HCT116 (cell line): ENCODE measurements at regions not wholly inside any gene's neighbourhood (a gene's known extent, or its start where the extent isn't known, plus 50 kb on each side); places are given as distances from the start of the nearest gene placed in this dataset.

ENCODE experiments used
- ATAC-seq: fragments of 200-7000 bp; cut with Tn5 transposase; 2 replicates; pipeline ENCODE4 v1.9.1; 2020; ENCODE audit warnings: mild to moderate bottlenecking, moderate library complexity
- BruUV-seq: library from RNA; stranded (reverse); fragments of 400-500 nt; replicated peaks from 2 replicates; lab custom pipeline; 2021; lab: Mats Ljungman, UMichigan
- CTCF ChIA-PET: fragments of 300-600 bp; sonication (Branson Sonifier 250); formaldehyde crosslinking; loops from one replicate; lab custom pipeline; 2021; ENCODE audit warnings: antibody characterized with exemption; lab: Charles Lee
- POLR2A ChIA-PET: fragments of 300-600, 350-600 bp; sonication (Branson Sonifier 250); formaldehyde crosslinking; loops from one replicate; lab custom pipeline; 2021; ENCODE audit warnings: antibody characterized with exemption; lab: Charles Lee
- RAD21 ChIA-PET, 2 experiments: fragments of 300-600 bp; sonication (Branson Sonifier 250); formaldehyde crosslinking; loops; one replicate each; lab custom pipeline; 2023; ENCODE audit warnings: low total read pairs in 2 of 2; ENCODE audit not compliant: uncharacterized antibody in 2 of 2, unreplicated experiment in 2 of 2, low non-redundant PET in 1 of 2; lab: Charles Lee
- DNase-seq: peaks from one replicate; pipeline ENCODE4 v3.0.0-alpha.2; 2010; ENCODE audit warnings: low read depth, low spot score
- H2AFZ ChIP-seq: fragments of 200-600 bp; shearing (Covaris generic), sonication (generic); 2 replicates; pipeline ENCODE4 v1.6.1; 2017; ENCODE audit warnings: low read depth, mixed run types, mixed read lengths, antibody characterized with exemption, low read length; ENCODE audit not compliant: poor library complexity, severe bottlenecking
- H3K27ac ChIP-seq: 2 replicates; pipeline ENCODE4 v1.5.1; 2012; ENCODE audit warnings: low read depth, low read length
- H3K27me3 ChIP-seq: fragments of 200-600 bp; sonication (generic); 2 replicates; pipeline ENCODE4 v1.6.1; 2016; ENCODE audit warnings: mixed run types, low read length, mixed read lengths; ENCODE audit not compliant: insufficient read depth
- H3K36me3 ChIP-seq, 2 experiments: fragments of 200-500 bp in 1 of 2; fragments of 200-600 bp in 1 of 2; sonication (Bioruptor generic) in 1 of 2; sonication (generic) in 1 of 2; 2 replicates each; pipeline versions ENCODE4 v1.5.1 to v1.6.1; 2014 to 2016; ENCODE audit warnings: low read length in 2 of 2, inconsistent platforms in 1 of 2, mixed read lengths in 1 of 2, mixed run types in 1 of 2; ENCODE audit not compliant: insufficient read depth in 2 of 2, control insufficient read depth in 1 of 2
- H3K4me1 ChIP-seq, 2 experiments: fragments of 200-600 bp in 1 of 2; sonication (generic) in 1 of 2; 2 replicates each; pipeline versions ENCODE4 v1.5.1 to v1.6.1; 2012 to 2017; ENCODE audit warnings: low read length in 2 of 2, inconsistent platforms in 1 of 2, mild to moderate bottlenecking in 1 of 2, mixed read lengths in 1 of 2, mixed run types in 1 of 2, moderate library complexity in 1 of 2; ENCODE audit not compliant: insufficient read depth in 2 of 2, control insufficient read depth in 1 of 2
- H3K4me2 ChIP-seq: fragments of 200-600 bp; sonication (generic); 2 replicates; pipeline ENCODE4 v1.6.1; 2017; ENCODE audit warnings: mixed run types, low read length, mixed read lengths
- H3K4me3 ChIP-seq, 2 experiments: fragments of 200-600 bp in 1 of 2; sonication (generic) in 1 of 2; replicated peaks in 1 of 2; 2 replicates each; pipeline ENCODE4 v1.5.1; 2011 to 2016; ENCODE audit warnings: low read length in 2 of 2, control low read depth in 1 of 2, low read depth in 1 of 2, mild to moderate bottlenecking in 1 of 2, mixed read lengths in 1 of 2, mixed run types in 1 of 2
- H3K79me2 ChIP-seq: fragments of 200-600 bp; sonication (generic); 2 replicates; pipeline ENCODE4 v1.6.1; 2017; ENCODE audit warnings: mild to moderate bottlenecking, mixed run types, low read length, moderate library complexity, mixed read lengths; ENCODE audit not compliant: insufficient read depth
- H3K9ac ChIP-seq: fragments of 200-600 bp; sonication (generic); 2 replicates; pipeline ENCODE4 v1.6.1; 2016; ENCODE audit warnings: low read length, mixed read lengths
- H3K9me2 ChIP-seq: fragments of 200-600 bp; sonication (generic), shearing (Covaris generic); 2 replicates; pipeline ENCODE4 v1.6.1; 2017; ENCODE audit warnings: mixed run types, mild to moderate bottlenecking, moderate library complexity; ENCODE audit not compliant: insufficient read depth
- H3K9me3 ChIP-seq, 2 experiments: fragments of 200-500 bp in 1 of 2; fragments of 200-600 bp in 1 of 2; sonication (Bioruptor generic) in 1 of 2; sonication (generic) in 1 of 2; 2 replicates each; pipeline ENCODE4 v1.6.1; 2014 to 2017; ENCODE audit warnings: low read length in 2 of 2, mixed read lengths in 2 of 2, inconsistent platforms in 1 of 2, low read depth in 1 of 2, mild to moderate bottlenecking in 1 of 2, mixed run types in 1 of 2, moderate library complexity in 1 of 2; ENCODE audit not compliant: control insufficient read depth in 1 of 2, insufficient read depth in 1 of 2
- H4K20me1 ChIP-seq: fragments of 200-600 bp; sonication (generic), shearing (Covaris generic); 2 replicates; pipeline ENCODE4 v1.6.1; 2017; ENCODE audit warnings: mixed run types, mild to moderate bottlenecking, moderate library complexity; ENCODE audit not compliant: insufficient read depth
- CEBPB ChIP-seq: IDR thresholded peaks from 2 replicates; pipeline ENCODE4 v1.6.1; 2012; ENCODE audit warnings: low read depth
- EGR1 ChIP-seq: IDR thresholded peaks from 2 replicates; pipeline ENCODE4 v1.6.1; 2012; ENCODE audit warnings: low read depth
- ELF1 ChIP-seq: IDR thresholded peaks from 2 replicates; pipeline ENCODE4 v1.6.1; 2012; ENCODE audit warnings: low read depth, borderline replicate concordance
- EZH2 ChIP-seq: fragments of 200-600 bp; sonication (generic); IDR thresholded peaks from 2 replicates; pipeline ENCODE4 v1.6.1; 2017; ENCODE audit warnings: antibody characterized with exemption, mixed run types
- MAX ChIP-seq: IDR thresholded peaks from 2 replicates; pipeline ENCODE4 v1.6.1; 2012
- POLR2A ChIP-seq: IDR thresholded peaks from 2 replicates; pipeline ENCODE4 v1.7.0; 2011; ENCODE audit warnings: borderline replicate concordance; ENCODE audit not compliant: insufficient read depth, insufficient read length; ENCODE audit errors: extremely low read depth
- POLR2AphosphoS5 ChIP-seq: IDR thresholded peaks from 2 replicates; pipeline ENCODE4 v1.6.1; 2011; ENCODE audit warnings: mild to moderate bottlenecking, low read depth, low read length, moderate library complexity
- RAD21 ChIP-seq: IDR thresholded peaks from 2 replicates; pipeline ENCODE4 v1.6.1; 2012; ENCODE audit warnings: low read depth, mild to moderate bottlenecking
- SIN3A ChIP-seq: IDR thresholded peaks from 2 replicates; pipeline ENCODE4 v1.6.1; 2012; ENCODE audit warnings: low read depth
- SRF ChIP-seq: IDR thresholded peaks from 2 replicates; pipeline ENCODE4 v1.6.1; 2012; ENCODE audit warnings: low read depth
- ZNF274 ChIP-seq: fragments of 200-500 bp; sonication (Bioruptor generic); IDR thresholded peaks from 2 replicates; pipeline ENCODE4 v1.6.1; 2014; ENCODE audit warnings: mild to moderate bottlenecking, low read depth, low read length, inconsistent platforms
- intact Hi-C: fragments of 100-400 bp; cut with micrococcal nuclease; formaldehyde crosslinking; loops from 2 replicates; pipeline ENCODE4 v1.10.0; 2022
- TF ChIP-seq, protein P1 (sequence below): IDR thresholded peaks from 2 replicates; pipeline ENCODE4 v1.6.1; 2012

- TF ChIP-seq POLR2A (no peak), ELF1 (no peak), SIN3A (no peak)
- TF ChIP-seq, all 23 proteins: peak for 0
Measured at GRCh38 chr1:14318830-14319229, 279.7 kb upstream of the KAZN start (continued).

DNA sequence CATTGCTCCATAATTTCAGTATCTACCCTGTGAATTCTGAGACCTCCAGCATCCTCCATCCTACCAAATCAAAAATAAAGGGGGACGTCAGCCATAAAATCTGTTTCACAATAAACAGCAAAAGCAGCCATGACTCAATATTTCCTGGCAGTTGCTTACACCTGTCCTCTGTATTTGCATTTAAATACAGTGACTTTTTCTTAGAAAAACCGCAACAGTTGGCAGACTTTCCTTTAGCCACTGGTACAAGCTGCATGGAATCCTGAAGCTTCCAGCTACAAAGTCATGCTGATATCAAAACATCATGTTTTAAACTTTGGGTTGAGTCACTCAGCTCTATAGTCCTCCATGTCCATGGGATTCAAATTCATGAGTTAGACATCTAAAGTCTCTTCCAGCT is 278.0 kb upstream of the KAZN start:
- Histone ChIP-seq H3K79me2 (no peaks in the 10 kb centered on the region), H3K4me3 (no peak overlapping the region), H3K9ac (no peak overlapping the region), H3K9me2 (no peaks in the 10 kb centered on the region), H4K20me1 (no peaks in the 10 kb centered on the region), H2AFZ (no peak overlapping the region), H3K27ac (no peak overlapping the region), H3K27me3 (peaks cover 4% of the 10 kb centered on the region; the same call in 1 of the 2 replicates), H3K4me1 (no peaks in the 10 kb centered on the region), H3K9me3 (no peaks in the 10 kb centered on the region), H3K36me3 (no peaks in the 10 kb centered on the region), H3K4me2 (no peak overlapping the region)
- POLR2A ChIA-PET, result no interaction called here
- no TSS peak for BruUV-seq
- intact Hi-C loops, result no loop called here
- RAD21 ChIA-PET, result no interaction called here
- CTCF ChIA-PET, result no interaction called here
- TF ChIP-seq RAD21 (no peak), SRF (no peak), MAX (no peak), EZH2 (no peak), EGR1 (no peak), POLR2AphosphoS5 (no peak), ZNF274 (no peak)
- ATAC-seq, result no peak
- DNase-seq, result no peak

GRCh38 chr1:14320986-14321385 is 277.5 kb upstream of the KAZN start:
- intact Hi-C loops, result no loop called here
- no peak overlapping the region for H3K4me2 ChIP-seq
- TF ChIP-seq ELF1 (no peak), CEBPB (no peak), POLR2A (no peak)
- TF ChIP-seq, protein P1, sequence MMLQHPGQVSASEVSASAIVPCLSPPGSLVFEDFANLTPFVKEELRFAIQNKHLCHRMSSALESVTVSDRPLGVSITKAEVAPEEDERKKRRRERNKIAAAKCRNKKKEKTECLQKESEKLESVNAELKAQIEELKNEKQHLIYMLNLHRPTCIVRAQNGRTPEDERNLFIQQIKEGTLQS, result no peak
- H3K27me3 ChIP-seq, result peaks cover 4% of the 10 kb centered on the region; the same call in 1 of the 2 replicates
- H3K27ac ChIP-seq, result no peak overlapping the region
- POLR2A ChIA-PET, result no interaction called here
- no peak overlapping the region for H3K9ac ChIP-seq
- H3K9me2 ChIP-seq, result no peaks in the 10 kb centered on the region
- no peak for DNase-seq
- no peaks in the 10 kb centered on the region for H3K4me1 ChIP-seq
- no peak overlapping the region for H2AFZ ChIP-seq
- no peaks in the 10 kb centered on the region for H3K9me3 ChIP-seq
- H3K4me3 ChIP-seq, result no peak overlapping the region
- BruUV-seq, result no TSS peak
- RAD21 ChIA-PET, result no interaction called here
- ATAC-seq, result no peak
- H3K36me3 ChIP-seq, result no peaks in the 10 kb centered on the region
- CTCF ChIA-PET, result no interaction called here
- H4K20me1 ChIP-seq, result no peaks in the 10 kb centered on the region
- no peaks in the 10 kb centered on the region for H3K79me2 ChIP-seq
